ENCODE measurements at regions not wholly inside any gene's neighbourhood (a gene's known extent, or its start where the extent isn't known, plus 50 kb on each side); places are given as distances from the start of the nearest gene placed in this dataset.

- TF ChIP-seq POLR2A (IDR thresholded peaks at IDR 0.05) = no peak
- no peak for TF ChIP-seq CTCF (IDR thresholded peaks at IDR 0.05)
Measured at GRCh38 chr3:78015856-78016255, 976.0 kb downstream of the ROBO2 start.

Data from testis (tissue), 2 donors.